Stimulated activated CD4-positive, alpha-beta T cell treated with anti-CD3 and anti-CD28 coated beads, Interleukin-2, amount 100 ng/mL, for 24 hours (primary cell): ENCODE measurements at regions not wholly inside any gene's neighbourhood (a gene's known extent, or its start where the extent isn't known, plus 50 kb on each side); places are given as distances from the start of the nearest gene placed in this dataset.

Experiments
- DNase-seq, 2 donors: peaks; one replicate each; pipeline ENCODE4 v3.0.0-alpha.2; 2020

GRCh38 chr6:53412751-53413150, 64.0 kb upstream of the ELOVL5 start:
- DNase-seq, result no peak

- no peak for DNase-seq
Observed at GRCh38 chr6:53412021-53412715, 63.4 kb upstream of the ELOVL5 start.

GRCh38 chr6:53411451-53411850, 62.7 kb upstream of the ELOVL5 start:
- no peak for DNase-seq

GRCh38 chr6:53410508-53411258, 61.9 kb upstream of the ELOVL5 start:
- peak; percentile 50 to 58 for DNase-seq

GRCh38 chr6:53408826-53409225, 60.1 kb upstream of the ELOVL5 start:
- DNase-seq, result no peak

- no peak for DNase-seq
Observed at GRCh38 chr6:53399027-53399344, 50.2 kb upstream of the ELOVL5 start.

GRCh38 chr6:53398247-53399026, 49.7 kb upstream of the ELOVL5 start:
- DNase-seq, result no peak
